GM21825 (cell line): ENCODE measurements at regions not wholly inside any gene's neighbourhood (a gene's known extent, or its start where the extent isn't known, plus 50 kb on each side); places are given as distances from the start of the nearest gene placed in this dataset.
"Not testable (repeated sequence)": the region's sequence is repeated elsewhere in the genome, so short reads cannot be mapped to it uniquely, and the experiment has no call there.

Source experiments
- ATAC-seq: cut with Tn5 transposase; IDR thresholded peaks from one replicate; pipeline ENCODE4 v1.9.1; 2021; ENCODE audit warnings: mild to moderate bottlenecking, moderate library complexity; ENCODE audit not compliant: unreplicated experiment

DNA sequence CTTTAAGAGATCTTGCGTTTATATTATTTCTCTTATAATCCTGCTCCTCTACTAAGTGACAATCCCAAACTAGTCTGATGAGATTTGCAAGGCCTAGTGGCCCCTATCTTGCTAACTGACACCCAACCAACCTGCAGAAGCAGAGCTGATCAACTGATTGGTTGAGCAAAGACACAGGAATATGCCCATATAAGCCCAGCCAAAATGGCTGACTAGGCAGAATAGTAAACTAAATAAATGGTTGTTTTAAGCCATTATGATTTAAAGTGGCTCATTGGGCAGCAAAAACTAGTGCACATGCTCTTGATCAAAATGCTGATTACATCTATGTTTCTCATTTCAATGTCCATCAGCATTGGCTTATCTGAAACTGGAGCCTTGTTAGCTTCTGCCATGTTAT, 238.0 kb upstream of the PDE4D start:
- no peak for ATAC-seq

GRCh38 chr5:60125636-60126035, 232.1 kb upstream of the PDE4D start:
- ATAC-seq = no peak

DNA sequence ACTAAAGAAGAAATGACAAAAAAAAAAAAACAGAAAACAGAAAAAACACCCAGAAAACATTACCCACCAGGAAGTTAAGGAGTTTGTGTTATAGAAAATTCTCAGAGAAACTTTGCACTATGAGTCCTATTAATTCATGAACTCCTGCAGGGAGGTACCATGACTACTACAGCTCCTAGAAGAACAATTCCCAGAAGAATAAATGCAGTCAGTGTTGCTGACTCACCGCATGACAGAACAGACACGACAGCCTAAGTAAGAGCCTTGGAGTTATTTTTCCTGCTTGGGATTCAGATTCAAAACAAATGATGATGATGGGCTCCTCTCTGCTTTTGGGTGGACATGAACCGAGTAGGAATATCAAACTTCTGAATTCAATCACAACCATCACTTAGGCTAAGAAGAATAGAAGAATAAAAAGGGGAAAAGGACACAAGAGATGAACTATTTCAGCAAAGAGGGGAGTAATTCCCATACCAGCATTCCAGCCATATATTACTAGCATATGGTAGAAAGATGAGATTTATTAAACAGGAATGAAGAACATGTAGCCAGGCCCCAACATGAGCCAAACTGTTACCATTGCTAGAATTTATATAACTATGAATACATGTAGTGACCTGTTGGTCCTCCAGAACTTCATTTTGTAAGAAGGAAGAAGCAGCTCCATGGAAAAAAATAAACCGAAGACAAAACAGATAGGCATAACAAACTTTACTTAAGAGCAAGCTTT, 209.6 kb upstream of the PDE4D start:
- no peak for ATAC-seq

DNA sequence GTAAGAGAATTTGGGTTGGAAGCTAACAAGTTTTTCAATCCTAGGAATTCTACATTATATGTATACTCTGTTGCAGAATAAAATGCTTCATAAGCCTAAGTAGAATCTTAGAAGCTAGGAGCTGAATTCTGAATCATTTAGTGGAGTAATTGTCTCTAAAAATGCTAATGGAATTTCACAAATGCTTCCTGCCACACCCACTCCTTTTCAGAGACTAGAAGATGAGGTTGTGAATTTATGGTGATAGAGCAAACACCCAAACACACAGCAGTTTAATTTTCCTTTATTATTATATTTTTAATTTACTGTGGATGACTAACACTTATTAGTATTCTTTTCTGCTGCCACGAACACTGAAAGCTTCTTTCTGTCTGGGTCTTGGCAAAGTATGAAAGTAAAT, 208.0 kb upstream of the PDE4D start:
- ATAC-seq = no peak

DNA sequence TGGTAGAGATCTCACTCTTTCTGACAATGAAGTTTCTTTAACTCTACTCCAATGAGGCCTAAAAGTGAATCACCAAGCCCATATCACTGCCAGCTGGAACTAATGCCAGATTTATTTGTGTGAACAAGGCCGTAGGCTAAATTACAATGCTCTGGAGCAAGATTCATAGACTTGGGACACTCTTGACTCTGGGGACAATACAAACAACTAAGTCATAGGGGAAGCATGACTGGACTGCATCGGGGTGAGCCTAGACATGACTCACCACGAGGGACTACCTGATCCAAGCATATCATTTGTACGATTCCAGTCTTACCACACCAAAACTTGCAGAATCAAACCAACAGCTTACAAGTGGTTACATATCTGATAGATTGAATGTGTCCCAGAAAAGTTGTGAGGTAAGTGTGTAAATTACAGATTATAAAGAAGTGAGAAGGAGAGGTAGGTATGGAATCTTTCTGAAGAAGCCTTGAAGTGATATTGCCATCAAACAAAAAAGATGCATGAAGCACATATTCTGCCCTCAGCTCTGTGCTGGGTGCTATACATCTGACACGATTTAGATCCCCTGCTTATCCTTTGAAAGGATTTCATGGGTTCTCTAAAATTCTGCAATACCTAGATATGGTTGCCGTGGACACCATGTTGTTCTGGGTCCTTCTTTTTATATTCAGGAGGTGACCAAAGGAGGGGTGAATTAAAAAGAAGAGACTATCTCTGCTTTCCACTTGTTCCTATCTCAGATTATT, 199.3 kb upstream of the PDE4D start:
- no peak for ATAC-seq

DNA sequence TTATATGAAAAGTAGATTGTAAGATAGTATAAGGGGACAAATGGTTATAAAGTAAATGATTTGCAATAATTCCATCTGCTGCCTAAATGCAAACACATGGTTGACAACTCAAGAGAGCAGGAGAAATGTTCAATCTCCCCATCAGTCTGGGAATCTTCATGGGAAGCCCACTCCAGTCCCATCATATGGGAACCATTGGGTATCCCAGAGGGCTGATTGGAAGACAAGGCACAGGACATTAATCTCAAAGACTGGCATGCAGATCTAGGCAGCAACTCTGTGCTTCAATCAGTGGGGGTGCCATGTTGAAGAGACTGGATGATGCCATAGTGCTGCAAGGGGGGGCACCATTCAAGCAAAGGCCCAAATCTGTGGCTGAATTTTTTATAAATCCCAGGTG, 193.1 kb upstream of the PDE4D start:
- no peak for ATAC-seq

DNA sequence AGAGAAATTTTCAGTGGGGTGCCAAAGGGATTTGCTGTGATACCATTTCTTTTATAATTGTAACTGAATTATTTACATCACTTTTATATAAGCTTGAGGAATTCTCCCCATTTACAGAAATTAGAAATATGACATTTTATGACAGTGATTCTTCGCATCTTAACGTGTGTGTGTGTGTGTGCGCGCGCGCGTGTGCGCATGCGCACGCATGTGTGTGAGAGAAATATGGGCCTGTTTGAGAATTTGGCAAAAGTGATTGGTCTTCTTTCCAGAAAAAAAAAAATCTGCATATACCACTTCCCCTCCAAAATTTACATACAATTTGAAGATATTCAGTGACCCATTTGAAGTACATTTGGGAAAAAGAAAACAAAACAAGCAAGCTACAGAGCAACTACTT, 190.7 kb upstream of the PDE4D start:
- no peak for ATAC-seq

DNA sequence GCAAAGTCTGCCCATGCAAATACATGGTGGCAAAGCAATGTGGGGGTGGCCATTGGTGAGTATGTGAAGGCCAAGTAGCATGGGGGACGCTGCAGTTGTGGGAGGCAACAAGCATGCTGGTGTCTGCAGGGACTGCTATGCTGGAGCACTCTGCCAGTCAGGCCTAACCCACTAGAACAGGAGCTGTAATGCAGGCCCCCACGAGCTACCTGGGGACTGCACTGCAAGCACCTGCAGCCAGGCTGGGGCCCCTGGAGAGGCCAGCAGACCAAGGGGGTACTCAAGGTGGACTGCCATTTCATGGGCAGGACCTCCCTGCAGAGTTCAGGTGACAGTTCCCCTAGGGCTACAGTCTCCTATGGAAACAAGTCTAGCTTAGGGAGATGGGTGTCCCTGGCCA, 183.8 kb upstream of the PDE4D start:
- no peak for ATAC-seq

GRCh38 chr5:60076746-60077145, 183.2 kb upstream of the PDE4D start:
- ATAC-seq = no peak

DNA sequence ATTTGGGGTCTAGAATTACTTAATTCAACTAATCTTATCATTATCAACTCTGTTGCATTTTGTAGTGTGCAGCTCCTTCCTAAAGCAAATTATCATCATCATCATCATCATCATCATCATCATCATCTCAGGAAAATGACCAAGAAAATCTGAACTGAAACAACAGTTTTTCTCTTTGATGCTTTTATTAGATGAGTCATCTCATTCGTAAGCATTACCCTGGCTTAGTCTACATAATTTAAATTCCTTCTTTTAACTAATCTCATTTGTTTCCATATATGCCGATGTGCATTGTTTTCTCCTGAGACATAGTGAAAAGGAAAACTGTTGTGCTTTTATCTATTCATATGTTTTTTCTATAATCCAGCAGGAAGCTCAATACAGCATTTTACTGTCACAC, 173.0 kb upstream of the PDE4D start:
- ATAC-seq = no peak

DNA sequence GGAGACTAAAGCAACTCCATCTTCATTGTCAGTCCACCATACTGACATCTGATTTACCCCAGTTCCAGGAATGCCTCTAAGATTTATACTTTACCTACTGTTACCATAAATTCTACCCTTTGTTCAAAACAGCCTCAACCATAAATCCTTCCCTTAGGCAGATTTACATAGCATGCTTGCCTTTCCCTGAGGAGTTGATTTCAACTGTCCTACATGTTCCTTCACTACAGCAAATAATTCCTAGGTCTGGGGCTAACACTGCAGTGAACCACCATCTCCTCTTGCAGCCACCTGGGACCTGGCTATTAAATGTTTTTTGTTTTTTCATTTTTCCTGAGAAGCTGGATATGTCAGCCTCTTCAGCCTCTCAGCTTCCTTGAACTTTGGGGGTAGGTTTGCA, 166.9 kb upstream of the PDE4D start:
- no peak for ATAC-seq

- ATAC-seq = no peak
Observed at GRCh38 chr5:60056191-60056590, 162.7 kb upstream of the PDE4D start.

GRCh38 chr5:60055168-60055567, 161.6 kb upstream of the PDE4D start:
- ATAC-seq = no peak

DNA sequence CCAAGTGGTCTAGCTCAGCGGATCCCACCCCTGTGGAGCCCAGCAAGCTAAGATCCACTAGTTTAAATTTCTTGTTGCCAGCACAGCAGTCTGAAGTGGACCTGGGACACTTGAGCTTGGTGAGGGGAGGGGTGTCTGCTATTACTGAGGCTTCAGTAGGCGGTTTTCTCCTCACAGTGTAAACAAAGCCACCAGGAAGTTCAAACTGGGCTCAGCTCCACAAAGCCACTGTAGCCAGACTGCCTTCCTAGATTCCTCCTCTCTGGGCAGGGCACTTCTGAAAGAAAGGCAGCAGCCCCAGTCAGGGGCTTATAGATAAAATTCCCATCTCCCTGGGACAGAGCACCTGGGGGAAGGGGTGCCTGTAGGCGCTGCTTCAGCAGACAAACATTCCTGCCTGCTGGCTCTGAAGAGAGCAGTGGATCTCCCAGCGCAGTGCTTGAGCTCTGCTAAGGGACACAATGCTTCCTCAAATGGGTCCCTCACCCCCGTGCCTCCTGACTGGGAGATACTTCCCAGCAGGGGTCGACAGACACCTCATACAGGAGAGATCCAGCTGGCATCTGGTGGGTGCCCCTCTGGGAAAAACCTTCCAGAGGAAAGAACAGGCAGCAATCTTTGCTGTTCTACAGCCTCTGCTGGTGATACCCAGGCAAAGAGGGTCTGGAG, 148.6 kb upstream of the PDE4D start:
- not testable (repeated sequence) for ATAC-seq

- ATAC-seq = not testable (repeated sequence)
Observed at GRCh38 chr5:60041508-60041907, 148.0 kb upstream of the PDE4D start.

DNA sequence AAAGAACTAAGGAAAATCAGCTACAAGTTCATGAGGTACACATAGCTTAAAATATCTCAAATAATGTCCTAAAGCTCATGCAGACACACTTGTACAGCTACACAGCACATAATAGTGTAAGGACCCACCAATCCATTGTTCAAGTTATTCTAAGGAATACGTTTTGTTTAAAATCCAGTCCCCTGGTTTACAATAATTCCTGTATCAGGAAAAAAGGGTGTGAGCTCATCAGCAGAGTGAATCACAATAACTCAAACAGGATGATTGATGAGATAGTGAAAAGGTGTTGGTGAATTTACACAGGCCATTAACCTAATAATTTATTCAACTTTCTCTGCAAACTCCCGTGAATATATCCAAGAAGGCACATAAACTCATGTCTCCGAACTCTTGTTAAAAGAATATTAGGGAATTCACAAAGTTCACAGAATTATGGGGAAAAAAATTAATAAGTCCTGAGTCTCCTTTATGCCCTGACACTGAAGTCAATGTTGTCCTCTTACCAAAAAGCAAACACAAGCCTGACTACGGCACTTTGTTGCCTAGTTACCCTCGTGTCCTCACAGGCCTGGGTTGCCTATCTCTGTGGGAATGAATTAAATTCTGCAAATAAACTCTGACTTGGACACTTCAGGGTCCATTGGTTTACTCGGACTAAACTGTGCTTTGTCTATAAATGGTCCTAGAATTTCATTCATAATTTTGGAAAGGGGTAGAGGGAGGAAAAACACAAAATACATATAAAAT, 142.8 kb upstream of the PDE4D start:
- ATAC-seq = no peak

GRCh38 chr5:60026161-60026560, 132.6 kb upstream of the PDE4D start:
- ATAC-seq = no peak

DNA sequence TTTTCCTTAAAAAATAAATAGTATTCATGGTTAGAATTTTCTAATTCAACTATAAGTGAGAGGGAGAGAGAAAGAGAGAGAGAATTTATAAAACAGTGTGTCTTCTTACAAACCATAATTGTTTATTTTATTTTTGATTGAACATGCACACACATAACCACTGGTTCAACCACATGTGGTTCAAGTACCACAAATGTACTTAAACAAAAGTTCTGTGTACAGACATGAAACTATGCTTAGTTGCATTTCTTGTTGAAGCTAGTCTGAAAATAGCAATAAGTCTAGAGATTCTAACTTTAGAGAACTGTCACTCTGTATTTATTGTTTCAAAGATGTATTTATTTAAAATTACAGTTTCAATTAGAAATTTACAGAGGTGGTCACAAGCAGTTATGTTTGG, 130.6 kb upstream of the PDE4D start:
- no peak for ATAC-seq

DNA sequence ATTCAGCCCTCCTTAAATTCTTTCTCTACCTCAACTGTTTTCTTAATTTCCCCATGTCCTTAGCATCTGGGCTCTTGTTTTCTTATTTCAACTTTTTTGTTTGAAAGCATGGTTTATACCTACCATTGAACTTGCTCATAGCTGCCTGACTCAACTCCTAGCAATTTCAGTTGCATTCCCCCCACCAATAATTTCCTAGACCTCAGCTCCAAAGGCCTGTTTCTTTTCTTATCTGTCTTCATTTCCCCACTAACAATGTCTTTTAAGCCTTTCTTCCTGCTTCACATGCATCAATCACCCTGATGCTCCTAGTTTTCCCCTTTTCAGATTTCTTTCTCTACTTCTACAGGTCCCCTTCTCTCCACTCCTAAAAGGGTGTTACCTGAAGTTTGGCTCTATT, 129.7 kb upstream of the PDE4D start:
- ATAC-seq = no peak

DNA sequence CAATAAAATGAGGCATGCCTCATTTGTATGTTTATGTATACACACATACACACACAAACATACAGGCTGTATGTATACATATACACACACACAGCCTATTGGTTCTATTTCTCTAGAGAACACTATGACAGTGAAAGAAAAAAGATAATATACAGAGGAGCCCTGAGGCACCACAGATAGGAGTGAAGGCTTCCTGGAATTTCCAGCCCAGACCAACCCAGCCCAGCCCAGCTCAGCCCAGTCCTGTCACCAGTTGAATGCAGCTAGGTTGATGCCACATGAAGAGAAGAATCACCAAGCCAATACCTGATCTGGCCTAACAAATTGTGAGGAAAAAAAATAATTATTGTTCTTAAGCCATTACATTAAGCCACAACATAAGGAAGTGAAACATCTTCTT, 126.9 kb upstream of the PDE4D start:
- ATAC-seq = no peak

GRCh38 chr5:60018960-60019359, 125.4 kb upstream of the PDE4D start:
- not testable (repeated sequence) for ATAC-seq
